HEK293 (cell line): ENCODE measurements at regions not wholly inside any gene's neighbourhood (a gene's known extent, or its start where the extent isn't known, plus 50 kb on each side); places are given as distances from the start of the nearest gene placed in this dataset.

Experiments used
- CTCF ChIA-PET: fragments of 350-600 bp; formaldehyde crosslinking; extraction: SDS; loops from one replicate; lab custom pipeline; 2021; ENCODE audit warnings: antibody characterized with exemption; lab: Yijun Ruan, JAX
- POLR2A ChIA-PET: fragments of 300-600 bp; formaldehyde crosslinking; extraction: SDS; loops from one replicate; lab custom pipeline; 2020; ENCODE audit warnings: antibody characterized with exemption, inconsistent platforms; lab: Yijun Ruan, JAX
- H3K27ac ChIP-seq: fragments of 200-500 bp; sonication (Bioruptor generic); 2 replicates; pipeline ENCODE4 v1.5.1; 2014; ENCODE audit warnings: low read depth, low read length, control low read depth, inconsistent platforms; ENCODE audit errors: extremely low read depth
- H3K36me3 ChIP-seq, 2 experiments: fragments of 200-500 bp in 1 of 2; sonication (Bioruptor generic) in 1 of 2; 1 replicate in 1 of 2; 2 replicates in 1 of 2; pipeline ENCODE4 v1.5.1; 2014 to 2017; ENCODE audit warnings: inconsistent platforms in 2 of 2, low read length in 2 of 2; ENCODE audit not compliant: control insufficient read depth in 2 of 2, insufficient read depth in 1 of 2
- H3K4me1 ChIP-seq: fragments of 200-500 bp; sonication (Bioruptor generic); 2 replicates; pipeline ENCODE4 v1.5.1; 2014; ENCODE audit warnings: mild to moderate bottlenecking, low read length, inconsistent platforms; ENCODE audit not compliant: control insufficient read depth, insufficient read depth
- H3K4me3 ChIP-seq: 2 replicates; pipeline ENCODE4 v1.5.1; 2011; ENCODE audit warnings: low read depth, mild to moderate bottlenecking, control low read depth, low read length, moderate library complexity
- H3K9me3 ChIP-seq: fragments of 200-500 bp; sonication (Bioruptor generic); 2 replicates; pipeline ENCODE4 v1.5.1; 2014; ENCODE audit warnings: low read depth, low read length, inconsistent platforms; ENCODE audit not compliant: control insufficient read depth, insufficient read depth
- EGR2 ChIP-seq: fragments of 450-650 bp; formaldehyde crosslinking; IDR thresholded peaks from 2 replicates; pipeline ENCODE4 v1.5.1; 2016; ENCODE audit warnings: low read depth, missing biosample characterization, missing genetic modification characterization
- PATZ1 ChIP-seq: fragments of 450-650 bp; formaldehyde crosslinking; IDR thresholded peaks from 2 replicates; pipeline ENCODE4 v1.5.1; 2016; ENCODE audit warnings: missing biosample characterization, missing genetic modification characterization
- PRDM10 ChIP-seq: fragments of 450-650 bp; formaldehyde crosslinking; IDR thresholded peaks from 2 replicates; pipeline ENCODE4 v1.5.1; 2016; ENCODE audit warnings: missing biosample characterization, missing genetic modification characterization
- PRDM4 ChIP-seq: fragments of 450-650 bp; formaldehyde crosslinking; IDR thresholded peaks from 2 replicates; pipeline ENCODE4 v1.5.1; 2017; ENCODE audit warnings: missing biosample characterization, missing genetic modification characterization
- SALL2 ChIP-seq: fragments of 450-650 bp; formaldehyde crosslinking; IDR thresholded peaks from 2 replicates; pipeline ENCODE4 v1.5.0; 2017; ENCODE audit warnings: missing biosample characterization, mild to moderate bottlenecking, missing genetic modification characterization, borderline replicate concordance
- SP2 ChIP-seq: fragments of 450-650 bp; formaldehyde crosslinking; IDR thresholded peaks from 2 replicates; pipeline ENCODE4 v1.5.1; 2016; ENCODE audit warnings: missing biosample characterization, missing genetic modification characterization
- ZFHX2 ChIP-seq: fragments of 450-650 bp; formaldehyde crosslinking; conservative IDR thresholded peaks from 2 replicates; pipeline ENCODE4 v1.5.1; 2016; ENCODE audit warnings: missing biosample characterization, missing genetic modification characterization
- ZNF148 ChIP-seq: fragments of 450-650 bp; formaldehyde crosslinking; IDR thresholded peaks from 2 replicates; pipeline ENCODE4 v1.5.0; 2017; ENCODE audit warnings: missing biosample characterization, missing genetic modification characterization, borderline replicate concordance
- ZNF169 ChIP-seq: fragments of 450-650 bp; formaldehyde crosslinking; IDR thresholded peaks from 2 replicates; pipeline ENCODE4 v1.5.1; 2016; ENCODE audit warnings: missing biosample characterization, missing genetic modification characterization
- ZNF2 ChIP-seq: fragments of 450-650 bp; formaldehyde crosslinking; IDR thresholded peaks from 2 replicates; pipeline ENCODE4 v1.5.1; 2016; ENCODE audit warnings: missing biosample characterization, missing genetic modification characterization
- ZNF26 ChIP-seq: fragments of 450-650 bp; formaldehyde crosslinking; IDR thresholded peaks from 2 replicates; pipeline ENCODE4 v1.5.1; 2016; ENCODE audit warnings: missing biosample characterization, missing genetic modification characterization
- ZNF311 ChIP-seq: fragments of 450-650 bp; formaldehyde crosslinking; IDR thresholded peaks from 2 replicates; pipeline ENCODE4 v1.5.1; 2017; ENCODE audit warnings: missing biosample characterization, missing genetic modification characterization, borderline replicate concordance
- ZNF362 ChIP-seq: fragments of 450-650 bp; formaldehyde crosslinking; IDR thresholded peaks from 2 replicates; pipeline ENCODE4 v1.5.1; 2016; ENCODE audit warnings: missing biosample characterization, missing genetic modification characterization
- ZNF473 ChIP-seq: fragments of 450-650 bp; formaldehyde crosslinking; IDR thresholded peaks from 2 replicates; pipeline ENCODE4 v1.5.1; 2017; ENCODE audit warnings: missing biosample characterization, missing genetic modification characterization
- ZNF701 ChIP-seq: fragments of 450-650 bp; formaldehyde crosslinking; IDR thresholded peaks from 2 replicates; pipeline ENCODE4 v1.5.1; 2016; ENCODE audit warnings: missing biosample characterization, missing genetic modification characterization

- H3K4me3 ChIP-seq, result no peak overlapping the region
- no peak overlapping the region for H3K27ac ChIP-seq
- peak; percentile 32 for TF ChIP-seq ZFHX2 (tag by site-specific recombination)
- TF ChIP-seq ZNF701, result no peak
- peak; percentile 25; the same call in 1 of the 2 replicates for TF ChIP-seq EGR2
- TF ChIP-seq, all 188 proteins: peak for 2
- H3K9me3 ChIP-seq, result no peaks in the 10 kb centered on the region
- no peaks in the 10 kb centered on the region for H3K4me1 ChIP-seq
- H3K36me3 ChIP-seq, result no peaks in the 10 kb centered on the region
- ChIA-PET POLR2A (no interaction called here), CTCF (no interaction called here)
These were observed 570.6 kb upstream of the CLINT1 start for GRCh38 chr5:158429564-158429963.

GRCh38 chr5:158423623-158424200 lies 564.8 kb upstream of the CLINT1 start:
- no peak overlapping the region for H3K27ac ChIP-seq
- H3K36me3 ChIP-seq, result no peaks in the 10 kb centered on the region
- peaks cover 5% of the 10 kb centered on the region for H3K4me1 ChIP-seq
- H3K4me3 ChIP-seq, result no peak overlapping the region
- POLR2A ChIA-PET, result no interaction called here
- peak; percentile 75 for TF ChIP-seq PRDM4 (tag by site-specific recombination)
- TF ChIP-seq SALL2 (tag by site-specific recombination), result no peak
- TF ChIP-seq, all 188 proteins: peak for 1
- no peaks in the 10 kb centered on the region for H3K9me3 ChIP-seq
- CTCF ChIA-PET, result interaction anchor here (0.6 kb wide), 1 partner anchor 17 kb away, joined by 6 read pairs; no protein-coding TSS in a partner anchor

- ChIA-PET POLR2A (no interaction called here), CTCF (interaction anchor here (1.2 kb wide), 1 partner anchor 13 kb away, joined by 4 read pairs; no protein-coding TSS in a partner anchor)
- peaks cover 5% of the 10 kb centered on the region for H3K4me1 ChIP-seq
- H3K27ac ChIP-seq, result no peak overlapping the region
- no peaks in the 10 kb centered on the region for H3K9me3 ChIP-seq
- no peaks in the 10 kb centered on the region for H3K36me3 ChIP-seq
- no peak overlapping the region for H3K4me3 ChIP-seq
- TF ChIP-seq PATZ1 (tag by site-specific recombination) (no peak), PRDM10 (tag by site-specific recombination) (no peak), ZNF169 (no peak), SP2 (tag by site-specific recombination) (no peak), ZNF473 (no peak), ZNF311 (tag by site-specific recombination) (no peak), ZNF362 (no peak), ZNF148 (tag by site-specific recombination) (no peak), ZNF26 (no peak), ZNF2 (tag by site-specific recombination) (no peak)
These were observed 563.9 kb upstream of the CLINT1 start for GRCh38 chr5:158422653-158423515.
